Brain microvascular endothelial cell (primary cell): ENCODE measurements at regions not wholly inside any gene's neighbourhood (a gene's known extent, or its start where the extent isn't known, plus 50 kb on each side); places are given as distances from the start of the nearest gene placed in this dataset.

Source experiments
- DNase-seq: peaks from one replicate; pipeline ENCODE4 v3.0.0-alpha.2; 2020
- H3K27ac ChIP-seq: fragments of 250-450 bp; sonication (Bioruptor Pico); 2 replicates; pipeline ENCODE4 v1.5.1; 2020; ENCODE audit warnings: mild to moderate bottlenecking, moderate library complexity
- H3K27me3 ChIP-seq: fragments of 250-450 bp; sonication (Bioruptor Pico); replicated peaks from 2 replicates; pipeline ENCODE4 v1.5.1; 2020; ENCODE audit warnings: mild to moderate bottlenecking
- H3K36me3 ChIP-seq: fragments of 250-450 bp; sonication (Bioruptor Pico); replicated peaks from 2 replicates; pipeline ENCODE4 v1.5.1; 2020; ENCODE audit warnings: mild to moderate bottlenecking
- H3K4me3 ChIP-seq: 2 replicates; pipeline ENCODE4 v1.5.1; 2011; ENCODE audit warnings: low read depth, mild to moderate bottlenecking, control low read depth, low read length, moderate library complexity
- CTCF ChIP-seq: IDR thresholded peaks from 2 replicates; pipeline ENCODE4 v1.5.1; 2011; ENCODE audit warnings: low read depth, mild to moderate bottlenecking, moderate library complexity, low read length, control low read depth, inconsistent platforms; ENCODE audit errors: missing control alignments
- in situ Hi-C: cut with HindIII; loops from 2 replicates; pipeline ENCODE4 v1.10.0; 2017; ENCODE audit warnings: low sequenced_read_pairs, low pct_ligation_motif_present

- no peak for TF ChIP-seq CTCF
- in situ Hi-C loops, result no loop called here
- H3K27me3 ChIP-seq, result no peaks in the 10 kb centered on the region
- no peaks in the 10 kb centered on the region for H3K36me3 ChIP-seq
- H3K27ac ChIP-seq, result no peak overlapping the region
- no peak overlapping the region for H3K4me3 ChIP-seq
- no peak for DNase-seq
Observed at GRCh38 chr10:130409331-130409730, 273.1 kb downstream of the GLRX3 start.

GRCh38 chr10:130409931-130410330 is 273.7 kb downstream of the GLRX3 start:
- no peaks in the 10 kb centered on the region for H3K27me3 ChIP-seq
- in situ Hi-C loops, result no loop called here
- no peak overlapping the region for H3K27ac ChIP-seq
- TF ChIP-seq CTCF, result no peak
- no peaks in the 10 kb centered on the region for H3K36me3 ChIP-seq
- no peak for DNase-seq
- H3K4me3 ChIP-seq, result no peak overlapping the region

GRCh38 chr10:130411496-130412085 is 275.4 kb downstream of the GLRX3 start:
- Histone ChIP-seq H3K27ac (no peak overlapping the region), H3K4me3 (no peak overlapping the region), H3K36me3 (no peaks in the 10 kb centered on the region), H3K27me3 (no peaks in the 10 kb centered on the region)
- DNase-seq, result no peak
- no peak for TF ChIP-seq CTCF
- in situ Hi-C loops, result no loop called here

- no peak for DNase-seq
- no peak for TF ChIP-seq CTCF
- H3K36me3 ChIP-seq, result no peaks in the 10 kb centered on the region
- no peaks in the 10 kb centered on the region for H3K27me3 ChIP-seq
- no peak overlapping the region for H3K4me3 ChIP-seq
- no peak overlapping the region for H3K27ac ChIP-seq
- in situ Hi-C loops, result no loop called here
Observed at GRCh38 chr10:130412317-130412716, 276.1 kb downstream of the GLRX3 start.

GRCh38 chr10:130416334-130417150 is 280.4 kb downstream of the GLRX3 start:
- Histone ChIP-seq H3K27me3 (no peaks in the 10 kb centered on the region), H3K4me3 (no peak overlapping the region), H3K36me3 (no peaks in the 10 kb centered on the region), H3K27ac (no peak overlapping the region)
- no peak for TF ChIP-seq CTCF
- DNase-seq, result no peak
- in situ Hi-C loops, result no loop called here
